ENCODE measurements at regions not wholly inside any gene's neighbourhood (a gene's known extent, or its start where the extent isn't known, plus 50 kb on each side); places are given as distances from the start of the nearest gene placed in this dataset.

- H3K4me1 Mint-ChIP-seq (ENCODE audit: low read depth) = no peaks in the 10 kb centered on the region
- peaks cover 6% of the 10 kb centered on the region for H3K27me3 Mint-ChIP-seq (ENCODE audit: insufficient read depth)
- H3K4me3 Mint-ChIP-seq = no peak overlapping the region
- no peaks in the 10 kb centered on the region for H3K9me3 Mint-ChIP-seq
- H3K27ac Mint-ChIP-seq = no peak overlapping the region
- no peak for DNase-seq (ENCODE audit: low spot score)
- no peaks in the 10 kb centered on the region for H3K36me3 Mint-ChIP-seq (ENCODE audit: low read depth)
- intact Hi-C loops (cut with micrococcal nuclease) = no loop called here
Observed at GRCh38 chr6:33947916-33948594, 144.3 kb upstream of the MLN start.

DNA sequence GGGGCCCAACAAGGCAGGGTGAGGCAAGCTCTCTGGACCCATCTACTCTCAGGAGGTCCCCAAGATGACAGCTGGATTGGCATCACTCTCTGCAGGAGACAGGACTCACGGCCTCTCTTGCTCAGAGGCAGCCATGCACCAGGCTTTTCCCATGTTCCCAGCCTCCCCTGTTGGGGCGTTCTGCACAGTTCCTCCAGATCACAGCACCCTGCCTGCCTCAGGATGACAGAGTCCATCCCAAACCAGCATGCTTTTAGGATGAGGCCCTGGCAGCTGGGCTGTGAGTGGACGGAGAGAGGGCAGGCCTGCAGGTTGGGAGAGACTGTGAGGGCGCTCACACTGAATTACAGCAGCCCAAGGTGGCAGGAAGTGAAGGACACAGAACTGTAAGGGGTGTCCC is 143.2 kb upstream of the MLN start:
- intact Hi-C loops (cut with micrococcal nuclease) = no loop called here
- Mint-ChIP-seq H3K27ac (no peak overlapping the region), H3K36me3 (ENCODE audit: low read depth) (no peaks in the 10 kb centered on the region), H3K4me3 (no peak overlapping the region), H3K9me3 (no peaks in the 10 kb centered on the region), H3K27me3 (ENCODE audit: insufficient read depth) (peaks cover 5% of the 10 kb centered on the region), H3K4me1 (ENCODE audit: low read depth) (no peaks in the 10 kb centered on the region)
- no peak for DNase-seq (ENCODE audit: low spot score)

GRCh38 chr6:33945931-33946330 is 142.1 kb upstream of the MLN start:
- no peaks in the 10 kb centered on the region for H3K4me1 Mint-ChIP-seq (ENCODE audit: low read depth)
- no peak overlapping the region for H3K4me3 Mint-ChIP-seq
- intact Hi-C loops (cut with micrococcal nuclease) = no loop called here
- H3K36me3 Mint-ChIP-seq (ENCODE audit: low read depth) = no peaks in the 10 kb centered on the region
- no peak overlapping the region for H3K27ac Mint-ChIP-seq
- DNase-seq (ENCODE audit: low spot score) = no peak
- no peaks in the 10 kb centered on the region for H3K9me3 Mint-ChIP-seq
- H3K27me3 Mint-ChIP-seq (ENCODE audit: insufficient read depth) = peaks cover 3% of the 10 kb centered on the region

DNA sequence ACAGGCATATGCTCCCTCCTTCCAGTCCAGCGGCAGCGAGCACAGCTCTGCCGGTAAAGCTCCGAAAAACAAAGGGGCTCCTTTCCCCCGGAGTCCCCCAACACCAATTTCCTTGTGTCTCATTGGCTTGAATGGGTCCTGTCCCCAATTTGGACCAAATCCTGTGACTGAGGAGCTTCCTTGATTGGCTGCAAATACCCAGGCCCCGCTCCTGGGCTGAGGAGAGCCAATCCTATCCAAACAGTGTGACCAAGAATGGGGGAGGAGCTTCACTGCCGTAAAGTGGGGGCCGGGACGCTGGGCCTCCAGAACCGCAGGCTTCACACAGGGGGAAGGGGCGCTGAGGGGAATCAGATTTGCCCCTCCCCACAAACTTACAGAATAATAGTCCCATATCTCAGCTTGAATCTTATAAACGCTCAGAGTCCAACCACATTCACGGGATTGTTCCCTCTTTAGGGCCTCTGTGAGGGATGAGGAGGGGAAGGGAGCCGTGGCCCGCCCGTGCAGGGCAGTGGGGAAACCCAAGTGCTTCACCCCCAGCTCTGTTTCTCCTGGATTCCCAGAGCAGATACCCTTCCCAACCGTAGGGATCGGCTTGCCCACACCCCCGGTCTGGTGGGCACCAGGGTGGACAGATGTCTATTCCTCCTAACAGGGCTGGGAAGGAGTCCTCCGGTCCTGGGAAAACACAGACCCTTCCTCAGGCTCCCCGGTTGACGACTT is 141.0 kb upstream of the MLN start:
- Mint-ChIP-seq H3K27ac (no peak overlapping the region), H3K4me1 (ENCODE audit: low read depth) (no peaks in the 10 kb centered on the region), H3K4me3 (no peak overlapping the region), H3K9me3 (no peaks in the 10 kb centered on the region), H3K27me3 (ENCODE audit: insufficient read depth) (peaks cover 9% of the 10 kb centered on the region), H3K36me3 (ENCODE audit: low read depth) (no peaks in the 10 kb centered on the region)
- no peak for DNase-seq (ENCODE audit: low spot score)
- intact Hi-C loops (cut with micrococcal nuclease) = no loop called here

DNA sequence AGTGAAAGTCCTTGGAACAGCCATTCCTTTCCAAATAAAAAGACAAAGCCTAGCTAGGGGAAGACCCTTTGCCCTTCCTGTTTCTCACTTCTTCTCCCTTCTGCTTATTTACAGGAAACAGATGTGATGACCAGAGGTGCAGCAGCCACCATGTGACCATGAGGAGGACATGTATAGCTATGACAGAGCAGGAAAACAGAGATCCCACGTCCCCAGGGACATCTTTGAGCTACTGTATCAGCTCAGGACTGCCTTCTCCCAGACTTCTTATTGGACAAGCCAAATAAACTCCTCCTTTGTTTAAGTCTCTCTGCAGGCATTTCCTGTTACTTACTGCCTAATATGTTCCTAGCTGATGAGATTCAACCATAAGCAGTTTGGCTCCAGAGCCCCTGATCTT is 133.1 kb upstream of the MLN start:
- Mint-ChIP-seq H3K27ac (no peak overlapping the region), H3K4me3 (no peak overlapping the region), H3K4me1 (ENCODE audit: low read depth) (peaks cover 14% of the 10 kb centered on the region), H3K36me3 (ENCODE audit: low read depth) (no peaks in the 10 kb centered on the region), H3K9me3 (no peaks in the 10 kb centered on the region), H3K27me3 (ENCODE audit: insufficient read depth) (peaks cover 26% of the 10 kb centered on the region)
- intact Hi-C loops (cut with micrococcal nuclease) = no loop called here
- no peak for DNase-seq (ENCODE audit: low spot score)

DNA sequence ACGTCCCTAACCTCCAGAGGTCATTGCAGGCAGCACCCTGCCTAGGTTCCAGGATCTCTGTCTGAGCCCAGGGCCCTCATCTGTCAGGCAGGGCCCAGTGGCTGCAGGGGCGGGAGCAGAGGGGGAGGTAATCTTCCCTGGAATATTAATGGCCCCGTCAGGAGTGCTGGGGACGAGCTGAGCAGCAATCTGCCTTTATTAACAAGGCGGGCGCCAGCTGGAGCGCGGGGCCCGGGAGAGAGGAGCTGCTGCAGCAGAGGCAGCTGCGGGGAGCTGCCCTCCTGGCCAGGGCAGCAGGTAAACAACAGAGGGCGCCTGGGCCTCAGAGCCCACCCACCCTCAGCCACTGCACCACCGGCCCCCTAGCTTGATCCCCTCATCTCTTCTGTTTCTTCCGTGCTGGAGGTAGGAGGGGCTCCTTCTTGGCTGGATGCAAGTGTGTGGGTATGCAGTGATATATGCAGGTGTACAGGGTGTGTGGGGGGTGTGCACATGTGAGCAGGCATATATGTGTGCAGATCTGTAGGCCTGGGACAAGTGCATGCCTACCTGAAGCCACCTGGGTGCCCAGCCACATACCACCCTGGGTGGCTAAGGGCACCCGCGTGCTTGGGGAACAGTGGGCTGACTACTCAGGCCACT is 131.8 kb upstream of the MLN start:
- Mint-ChIP-seq H3K4me3 (no peak overlapping the region), H3K4me1 (ENCODE audit: low read depth) (peaks cover 14% of the 10 kb centered on the region), H3K27ac (no peak overlapping the region), H3K36me3 (ENCODE audit: low read depth) (no peaks in the 10 kb centered on the region), H3K9me3 (no peaks in the 10 kb centered on the region), H3K27me3 (ENCODE audit: insufficient read depth) (peaks cover 25% of the 10 kb centered on the region)
- intact Hi-C loops (cut with micrococcal nuclease) = no loop called here
- DNase-seq (ENCODE audit: low spot score) = no peak

DNA sequence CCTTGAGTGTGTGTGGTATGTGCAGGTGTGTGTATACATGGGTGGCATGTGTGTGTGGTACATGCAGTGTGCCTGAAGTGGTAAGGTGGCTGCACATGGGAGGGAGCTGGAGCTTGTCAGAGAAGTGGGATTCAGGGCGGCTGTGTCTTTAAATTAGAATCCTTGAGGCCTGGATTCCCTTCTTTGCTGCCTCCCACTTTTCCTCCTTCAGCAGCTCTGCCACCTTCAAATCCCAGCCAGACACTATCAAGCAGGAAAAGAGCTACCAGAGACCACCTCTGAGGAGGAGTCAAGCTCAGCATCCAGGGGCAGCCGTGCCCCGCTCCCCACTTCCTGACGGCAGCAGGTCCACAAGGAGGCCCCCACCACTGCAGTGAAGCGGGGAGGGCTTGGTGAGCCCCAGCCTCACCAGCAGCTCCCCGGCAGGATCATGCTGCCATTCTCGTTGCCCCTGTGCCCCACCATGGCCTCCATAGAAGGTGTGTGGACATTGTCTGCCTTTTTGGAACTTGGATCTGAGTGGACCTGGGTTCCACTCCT is 131.0 kb upstream of the MLN start:
- peaks cover 14% of the 10 kb centered on the region for H3K4me1 Mint-ChIP-seq (ENCODE audit: low read depth)
- no peak overlapping the region for H3K4me3 Mint-ChIP-seq
- H3K36me3 Mint-ChIP-seq (ENCODE audit: low read depth) = no peaks in the 10 kb centered on the region
- DNase-seq (ENCODE audit: low spot score) = no peak
- peaks cover 21% of the 10 kb centered on the region for H3K27me3 Mint-ChIP-seq (ENCODE audit: insufficient read depth)
- intact Hi-C loops (cut with micrococcal nuclease) = no loop called here
- no peaks in the 10 kb centered on the region for H3K9me3 Mint-ChIP-seq
- H3K27ac Mint-ChIP-seq = no peak overlapping the region

DNA sequence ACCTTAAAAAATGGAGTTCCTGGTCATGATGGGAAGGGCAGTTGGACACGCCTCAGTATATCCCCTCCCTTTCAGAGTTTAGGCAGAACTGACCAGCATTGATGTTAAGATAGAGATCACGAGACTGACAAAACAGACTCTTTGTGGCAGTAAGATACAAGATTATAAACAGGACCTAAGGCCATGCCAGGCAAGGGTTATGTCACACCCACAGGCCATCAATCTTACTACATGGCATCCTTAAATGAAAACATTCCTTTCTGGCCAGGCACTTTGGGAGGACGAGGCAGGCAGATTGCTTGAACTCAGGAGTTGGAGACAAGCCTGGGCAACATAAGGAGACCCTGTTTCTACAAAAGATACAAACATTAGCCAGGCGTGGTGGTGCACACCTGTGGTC is 129.3 kb upstream of the MLN start:
- peaks cover 10% of the 10 kb centered on the region for H3K27me3 Mint-ChIP-seq (ENCODE audit: insufficient read depth)
- intact Hi-C loops (cut with micrococcal nuclease) = no loop called here
- H3K4me1 Mint-ChIP-seq (ENCODE audit: low read depth) = peaks cover 14% of the 10 kb centered on the region
- no peak for DNase-seq (ENCODE audit: low spot score)
- no peak overlapping the region for H3K4me3 Mint-ChIP-seq
- no peaks in the 10 kb centered on the region for H3K9me3 Mint-ChIP-seq
- H3K27ac Mint-ChIP-seq = no peak overlapping the region
- no peaks in the 10 kb centered on the region for H3K36me3 Mint-ChIP-seq (ENCODE audit: low read depth)

- Mint-ChIP-seq H3K4me3 (no peak overlapping the region), H3K4me1 (ENCODE audit: low read depth) (peaks cover 6% of the 10 kb centered on the region), H3K27ac (no peak overlapping the region), H3K9me3 (no peaks in the 10 kb centered on the region), H3K27me3 (ENCODE audit: insufficient read depth) (peaks cover 10% of the 10 kb centered on the region), H3K36me3 (ENCODE audit: low read depth) (no peaks in the 10 kb centered on the region)
- DNase-seq (ENCODE audit: low spot score) = no peak
- intact Hi-C loops (cut with micrococcal nuclease) = no loop called here
Observed at GRCh38 chr6:33931799-33932198, 128.0 kb upstream of the MLN start.

DNA sequence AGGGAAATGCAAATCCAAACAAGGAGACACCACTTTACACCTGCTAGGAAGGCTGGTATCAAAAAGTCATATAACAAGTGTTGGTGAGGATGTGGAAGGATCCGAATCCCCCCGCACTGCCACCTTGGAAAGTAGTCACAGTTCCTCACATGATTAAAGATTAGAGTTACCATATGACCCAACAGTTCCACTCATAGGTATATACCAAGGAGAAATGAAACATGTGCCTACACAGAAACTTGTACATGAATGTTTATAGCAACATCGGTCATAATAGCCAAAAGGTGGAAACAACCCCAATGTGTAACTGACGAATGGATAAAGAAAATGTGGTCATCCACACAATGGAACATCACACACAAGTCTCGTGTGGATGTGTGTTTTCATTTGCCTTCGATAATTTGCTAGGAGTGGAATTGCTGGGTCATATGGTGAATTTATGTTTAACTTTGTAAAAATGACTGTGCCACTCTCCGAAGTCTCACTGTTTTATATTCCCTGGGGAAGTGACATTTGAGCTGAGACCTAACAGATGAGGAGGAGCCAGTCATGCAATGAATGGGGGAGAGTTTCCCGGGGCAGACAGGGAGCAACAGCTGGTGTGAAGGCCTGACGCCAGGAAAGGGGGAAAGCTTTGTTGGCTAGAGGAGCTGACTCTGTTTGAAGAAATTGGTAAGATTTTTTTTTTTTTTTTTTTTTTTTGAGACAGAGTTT is 125.9 kb upstream of the MLN start:
- H3K27me3 Mint-ChIP-seq (ENCODE audit: insufficient read depth) = peaks cover 10% of the 10 kb centered on the region
- H3K4me1 Mint-ChIP-seq (ENCODE audit: low read depth) = no peaks in the 10 kb centered on the region
- no peak overlapping the region for H3K27ac Mint-ChIP-seq
- H3K9me3 Mint-ChIP-seq = no peaks in the 10 kb centered on the region
- no peak for DNase-seq (ENCODE audit: low spot score)
- intact Hi-C loops (cut with micrococcal nuclease) = no loop called here
- no peak overlapping the region for H3K4me3 Mint-ChIP-seq
- H3K36me3 Mint-ChIP-seq (ENCODE audit: low read depth) = no peaks in the 10 kb centered on the region

DNA sequence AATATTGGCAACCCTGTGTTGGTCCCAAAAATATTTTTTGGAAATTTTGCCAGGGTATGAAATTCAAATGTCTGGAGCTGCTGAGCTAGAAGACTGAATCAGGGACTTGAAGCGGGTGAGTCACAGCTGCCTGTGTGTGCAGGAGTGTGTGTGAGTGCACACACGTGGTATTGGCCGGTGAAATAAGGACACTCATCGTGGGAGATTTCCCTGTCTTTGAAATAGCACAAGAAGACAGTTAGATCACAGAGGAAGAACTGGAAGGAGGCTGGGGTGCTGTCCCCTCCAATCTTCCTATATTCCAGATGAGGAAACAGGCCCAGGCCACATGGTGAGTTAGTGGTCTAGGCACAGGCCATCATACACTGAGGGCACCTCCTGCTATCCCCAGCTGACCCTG is 123.8 kb upstream of the MLN start:
- no peak for DNase-seq (ENCODE audit: low spot score)
- intact Hi-C loops (cut with micrococcal nuclease) = no loop called here
- H3K4me1 Mint-ChIP-seq (ENCODE audit: low read depth) = no peaks in the 10 kb centered on the region
- H3K9me3 Mint-ChIP-seq = no peaks in the 10 kb centered on the region
- H3K36me3 Mint-ChIP-seq (ENCODE audit: low read depth) = no peaks in the 10 kb centered on the region
- no peak overlapping the region for H3K4me3 Mint-ChIP-seq
- no peak overlapping the region for H3K27ac Mint-ChIP-seq
- H3K27me3 Mint-ChIP-seq (ENCODE audit: insufficient read depth) = peaks cover 5% of the 10 kb centered on the region

DNA sequence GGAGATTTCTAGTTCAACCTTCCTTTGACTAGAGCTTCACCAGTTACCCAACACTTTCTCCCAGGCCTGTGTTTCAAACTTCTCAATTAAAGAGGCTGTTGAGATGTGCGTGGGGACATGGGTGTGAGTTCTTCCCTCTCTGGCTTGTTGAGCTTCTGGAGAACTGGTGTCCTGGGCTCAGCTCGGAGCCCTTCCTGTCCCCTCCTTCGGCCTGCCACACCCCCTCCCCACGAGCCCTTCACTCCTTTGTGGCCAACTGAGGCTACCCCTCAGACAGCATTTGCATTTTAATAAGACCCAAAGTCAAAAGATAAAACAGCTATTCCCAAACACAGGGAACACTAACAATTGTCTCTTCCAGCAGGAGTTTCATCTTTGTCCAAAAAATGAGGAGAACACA is 123.3 kb upstream of the MLN start:
- intact Hi-C loops (cut with micrococcal nuclease) = no loop called here
- H3K27me3 Mint-ChIP-seq (ENCODE audit: insufficient read depth) = peaks cover 3% of the 10 kb centered on the region
- no peaks in the 10 kb centered on the region for H3K4me1 Mint-ChIP-seq (ENCODE audit: low read depth)
- H3K27ac Mint-ChIP-seq = no peak overlapping the region
- no peaks in the 10 kb centered on the region for H3K9me3 Mint-ChIP-seq
- no peak for DNase-seq (ENCODE audit: low spot score)
- H3K4me3 Mint-ChIP-seq = no peak overlapping the region
- H3K36me3 Mint-ChIP-seq (ENCODE audit: low read depth) = no peaks in the 10 kb centered on the region

GRCh38 chr6:33926451-33926850 is 122.6 kb upstream of the MLN start:
- DNase-seq (ENCODE audit: low spot score) = no peak
- H3K27me3 Mint-ChIP-seq (ENCODE audit: insufficient read depth) = peaks cover 2% of the 10 kb centered on the region
- intact Hi-C loops (cut with micrococcal nuclease) = no loop called here
- H3K27ac Mint-ChIP-seq = no peak overlapping the region
- no peaks in the 10 kb centered on the region for H3K4me1 Mint-ChIP-seq (ENCODE audit: low read depth)
- H3K36me3 Mint-ChIP-seq (ENCODE audit: low read depth) = no peaks in the 10 kb centered on the region
- no peak overlapping the region for H3K4me3 Mint-ChIP-seq
- H3K9me3 Mint-ChIP-seq = no peaks in the 10 kb centered on the region

All from activated T-helper 1 cell treated with anti-CD3 and anti-CD28 coated beads, Interleukin-12 subunit alpha, Interleukin-12 subunit beta, Interleukin-2, Interleukin-4 antibody, amounts not matched to agents 30 ng/mL and 10 ng/mL and 1 ng/mL, durations not matched to agents 14 hours and 24 hours and 36 hours (primary cell).